ENCODE measurements at regions not wholly inside any gene's neighbourhood (a gene's known extent, or its start where the extent isn't known, plus 50 kb on each side); places are given as distances from the start of the nearest gene placed in this dataset.

GRCh38 chr2:18363348-18363747 is 197.1 kb downstream of the RDH14 start:
- CTCF ChIA-PET: no interaction called here
- WGBS (ENCODE audit: insufficient coverage): 83% methylated on average over 1 of the region's 3 CpGs
- intact Hi-C loops (cut with micrococcal nuclease): no loop called here

DNA sequence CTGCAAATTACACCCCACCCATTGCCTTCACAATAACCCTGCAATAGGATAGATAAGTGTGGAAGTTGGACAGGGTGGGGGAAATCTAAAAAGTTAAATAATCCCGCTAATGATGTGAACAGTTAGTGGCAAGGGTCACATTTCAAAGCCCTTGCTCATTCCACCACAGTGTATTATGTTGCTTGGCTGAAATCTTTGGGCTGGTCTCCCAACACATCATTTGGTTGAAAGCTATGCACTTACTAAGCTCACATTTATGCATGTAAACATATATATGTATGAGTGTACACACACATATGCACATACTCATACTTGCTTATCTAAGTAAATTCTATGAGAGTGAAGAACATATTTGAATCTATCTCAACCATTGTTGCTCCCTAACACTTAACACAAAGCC is 197.8 kb downstream of the RDH14 start:
- Histone ChIP-seq H2AFZ (ENCODE audit: insufficient read depth, low read depth, low read length, poor library complexity, severe bottlenecking) (no peak overlapping the region), H4K20me1 (ENCODE audit: control insufficient read depth, insufficient read depth, low read length, poor library complexity, severe bottlenecking) (no peaks in the 10 kb centered on the region), H3K4me1 (ENCODE audit: control insufficient read depth in 2 of 2, insufficient read depth in 2 of 2, low read length in 2 of 2) (no peaks in the 10 kb centered on the region), H3K4me2 (replicated peaks; ENCODE audit: low read depth, low read length, poor library complexity, severe bottlenecking) (no peak overlapping the region), H3K27me3 (replicated peaks in 1 of 4; ENCODE audit: control extremely low read depth in 1 of 4, control insufficient read depth in 3 of 4, insufficient read depth in 4 of 4, low read length in 3 of 4) (no peaks in the 10 kb centered on the region), H3K9me3 (ENCODE audit: control extremely low read depth in 1 of 3, control insufficient read depth in 2 of 3, insufficient read depth in 1 of 3, low read length in 2 of 3) (no peaks in the 10 kb centered on the region), H3K27ac (ENCODE audit: low read length in 2 of 2) (no peak overlapping the region), H3K4me3 (ENCODE audit: control extremely low read depth in 1 of 5, extremely low read depth in 1 of 5, insufficient read depth in 1 of 5, low read depth in 2 of 5, low read length in 4 of 5) (no peak overlapping the region), H3K36me3 (replicated peaks in 1 of 2; ENCODE audit: control extremely low read depth in 1 of 2, control insufficient read depth in 1 of 2, extremely low read depth in 1 of 2, insufficient read depth in 2 of 2, low read length in 1 of 2) (no peaks in the 10 kb centered on the region), H3K9ac (ENCODE audit: low read length) (no peak overlapping the region), H3K79me2 (ENCODE audit: control insufficient read depth, insufficient read depth, low read length) (no peaks in the 10 kb centered on the region)
- Mint-ChIP-seq H3K9me3 (ENCODE audit: insufficient read depth) (no peaks in the 10 kb centered on the region), H3K27ac (no peak overlapping the region), H3K4me3 (no peak overlapping the region), H3K4me1 (no peaks in the 10 kb centered on the region), H3K27me3 (peaks cover 12% of the 10 kb centered on the region)
- DNase-seq (no peak), ATAC-seq (ENCODE audit: low read depth) (no peak)
- intact Hi-C loops (cut with micrococcal nuclease): no loop called here
- TF ChIP-seq CTCF (IDR thresholded peaks at IDR 0.05): no peak
- TF ChIP-seq EZH2 (IDR thresholded peaks at IDR 0.05; ENCODE audit: borderline replicate concordance, insufficient read depth, low read depth, low read length, poor library complexity, severe bottlenecking): no peak
- POLR2A ChIA-PET: no interaction called here
- CTCF ChIA-PET: no interaction called here
- no CpG with 5 or more reads among the region's 1 CpG for WGBS (ENCODE audit: insufficient coverage)

More at GRCh38 chr2:18363348-18363747, 197.1 kb downstream of the RDH14 start:
- no peak overlapping the region for H3K4me3 Mint-ChIP-seq
- Histone ChIP-seq H3K27me3 (replicated peaks in 1 of 4; ENCODE audit: control extremely low read depth in 1 of 4, control insufficient read depth in 3 of 4, insufficient read depth in 4 of 4, low read length in 3 of 4) (no peaks in the 10 kb centered on the region), H2AFZ (ENCODE audit: insufficient read depth, low read depth, low read length, poor library complexity, severe bottlenecking) (no peak overlapping the region), H3K9me3 (ENCODE audit: control extremely low read depth in 1 of 3, control insufficient read depth in 2 of 3, insufficient read depth in 1 of 3, low read length in 2 of 3) (no peaks in the 10 kb centered on the region), H3K4me2 (replicated peaks; ENCODE audit: low read depth, low read length, poor library complexity, severe bottlenecking) (no peak overlapping the region), H3K27ac (ENCODE audit: low read length in 2 of 2) (no peak overlapping the region), H4K20me1 (ENCODE audit: control insufficient read depth, insufficient read depth, low read length, poor library complexity, severe bottlenecking) (no peaks in the 10 kb centered on the region), H3K4me1 (ENCODE audit: control insufficient read depth in 2 of 2, insufficient read depth in 2 of 2, low read length in 2 of 2) (no peaks in the 10 kb centered on the region), H3K79me2 (ENCODE audit: control insufficient read depth, insufficient read depth, low read length) (no peaks in the 10 kb centered on the region), H3K4me3 (ENCODE audit: control extremely low read depth in 1 of 5, extremely low read depth in 1 of 5, insufficient read depth in 1 of 5, low read depth in 2 of 5, low read length in 4 of 5) (no peak overlapping the region), H3K36me3 (replicated peaks in 1 of 2; ENCODE audit: control extremely low read depth in 1 of 2, control insufficient read depth in 1 of 2, extremely low read depth in 1 of 2, insufficient read depth in 2 of 2, low read length in 1 of 2) (no peaks in the 10 kb centered on the region), H3K9ac (ENCODE audit: low read length) (no peak overlapping the region)
- H3K27ac Mint-ChIP-seq: no peak overlapping the region
- peaks cover 12% of the 10 kb centered on the region for H3K27me3 Mint-ChIP-seq
- POLR2A ChIA-PET: no interaction called here
- no peak for DNase-seq
- TF ChIP-seq CTCF (IDR thresholded peaks at IDR 0.05) (no peak), EZH2 (IDR thresholded peaks at IDR 0.05; ENCODE audit: borderline replicate concordance, insufficient read depth, low read depth, low read length, poor library complexity, severe bottlenecking) (no peak)
- no peaks in the 10 kb centered on the region for H3K4me1 Mint-ChIP-seq
- no peak for ATAC-seq (ENCODE audit: low read depth)
- H3K9me3 Mint-ChIP-seq (ENCODE audit: insufficient read depth): no peaks in the 10 kb centered on the region

Data from B cell (primary cell).